GM21515 (cell line): ENCODE measurements at regions not wholly inside any gene's neighbourhood (a gene's known extent, or its start where the extent isn't known, plus 50 kb on each side); places are given as distances from the start of the nearest gene placed in this dataset.
"Not testable (repeated sequence)": the region's sequence is repeated elsewhere in the genome, so short reads cannot be mapped to it uniquely, and the experiment has no call there.

ENCODE experiments used
- ATAC-seq: cut with Tn5 transposase; IDR thresholded peaks from one replicate; pipeline ENCODE4 v1.9.1; 2021; ENCODE audit not compliant: unreplicated experiment

GRCh38 chr20:59459586-59459985 is 144.8 kb upstream of the PHACTR3 start:
- ATAC-seq = no peak

DNA sequence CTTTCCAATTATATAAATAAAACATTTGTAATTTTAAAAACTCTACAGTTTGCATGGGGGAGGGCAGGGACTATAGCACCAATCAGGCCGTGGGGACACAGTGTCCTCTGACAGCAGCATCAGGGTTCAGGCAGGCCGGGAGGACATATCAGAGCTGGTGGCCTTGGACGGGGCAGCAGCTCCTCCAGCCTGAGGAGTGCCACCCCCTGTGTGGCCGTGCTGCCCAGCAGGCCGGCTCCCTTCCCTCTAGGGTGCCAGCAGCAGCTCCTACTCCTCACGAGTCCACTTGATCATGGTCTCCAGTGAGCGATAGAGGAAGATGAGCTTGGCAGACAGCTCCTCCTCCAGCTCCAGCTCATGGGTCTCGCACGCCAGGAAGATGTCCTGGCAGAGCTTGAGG is 144.0 kb upstream of the PHACTR3 start:
- no peak for ATAC-seq

DNA sequence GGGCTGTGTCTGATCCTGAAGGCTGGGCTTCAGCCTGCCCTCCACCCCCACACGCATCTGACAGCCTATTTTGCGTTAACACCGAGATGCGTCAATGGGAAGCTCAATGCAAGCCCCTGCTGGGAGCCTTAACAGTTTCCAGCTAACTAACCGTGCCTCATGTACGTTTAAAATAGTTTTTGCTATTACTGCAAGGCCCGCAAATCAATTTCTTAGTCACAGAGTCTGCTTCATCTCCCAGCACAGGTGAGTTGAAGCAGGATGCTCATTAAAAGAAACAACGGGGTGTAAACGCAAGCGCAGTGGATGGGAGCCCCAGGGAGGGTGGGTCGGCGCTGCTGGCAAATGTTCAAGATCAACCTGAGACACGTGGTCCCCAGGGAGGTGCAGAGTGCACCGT is 142.8 kb upstream of the PHACTR3 start:
- ATAC-seq = no peak

- no peak for ATAC-seq
These were observed 142.1 kb upstream of the PHACTR3 start for GRCh38 chr20:59462249-59462648.

DNA sequence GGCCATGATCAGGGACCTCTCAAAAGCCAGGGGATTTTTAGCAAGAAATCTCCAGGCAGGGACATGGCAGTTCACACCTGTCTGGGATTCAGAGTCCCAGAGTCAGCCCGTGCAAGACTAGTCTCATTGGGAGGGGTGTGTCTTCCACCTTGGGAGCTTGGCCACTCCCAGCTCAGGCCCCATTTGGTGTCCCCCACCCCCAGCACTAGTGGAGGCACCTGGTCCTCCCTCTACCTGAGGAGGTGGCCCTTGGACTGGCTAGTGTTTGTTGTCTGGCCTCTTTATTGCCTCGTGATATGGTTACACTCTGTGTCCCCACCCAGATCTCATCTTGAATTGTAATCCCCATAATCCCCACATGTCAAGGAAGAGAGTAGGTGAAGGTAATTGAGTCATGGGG is 140.8 kb upstream of the PHACTR3 start:
- ATAC-seq = no peak

DNA sequence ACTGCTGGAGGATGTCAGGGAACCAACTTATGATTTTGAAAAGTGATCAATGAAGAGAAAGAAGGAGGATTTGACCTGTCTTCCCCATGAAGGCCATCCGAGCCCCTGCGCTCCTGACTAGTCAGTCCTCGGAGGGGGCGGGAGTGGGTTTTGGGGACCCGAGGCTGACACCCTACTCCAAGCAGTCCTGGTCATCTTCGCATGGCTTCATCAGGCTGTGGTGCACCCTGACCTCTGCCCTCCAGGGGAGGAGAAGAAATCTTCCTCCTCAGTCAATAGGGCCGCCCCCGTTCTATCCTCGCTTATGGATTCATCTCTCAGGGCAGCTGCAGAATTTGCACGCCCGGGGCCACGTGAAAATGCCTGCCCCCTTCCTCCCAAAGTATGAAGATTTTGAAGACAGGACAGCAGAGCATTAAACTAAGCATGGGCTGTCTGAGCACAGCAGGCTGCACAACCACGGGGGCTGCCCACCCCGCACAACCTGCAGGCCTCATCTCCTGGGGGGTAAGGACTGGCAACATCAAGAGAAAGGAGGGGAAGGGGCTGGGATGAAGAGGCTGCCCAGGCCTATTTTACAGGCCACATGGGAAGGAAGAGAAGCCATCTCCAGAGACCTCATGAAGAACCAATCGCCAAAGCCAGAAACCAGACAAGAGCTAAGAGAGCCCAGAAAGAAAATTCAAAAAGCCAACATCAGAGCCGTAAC is 138.1 kb upstream of the PHACTR3 start:
- no peak for ATAC-seq

DNA sequence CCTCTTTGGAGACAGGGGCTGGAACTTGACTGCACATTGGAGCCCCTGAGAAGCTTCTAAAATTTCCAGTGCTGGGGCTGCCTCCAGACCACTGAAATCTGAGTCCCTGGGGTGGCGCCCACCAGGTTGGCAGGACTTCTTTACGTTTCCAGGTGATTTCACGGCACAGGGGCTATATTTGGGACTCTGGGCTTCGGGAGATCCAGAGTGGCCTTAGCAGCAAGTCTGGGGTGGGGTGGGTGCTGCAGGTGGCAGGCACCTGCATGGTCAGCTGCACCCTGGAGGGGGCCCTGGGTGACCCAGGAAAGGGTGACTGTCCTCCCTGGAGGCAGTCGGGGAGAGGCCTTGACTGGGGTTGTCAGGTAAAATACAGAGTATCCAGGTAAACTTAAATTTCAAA is 135.5 kb upstream of the PHACTR3 start:
- ATAC-seq = no peak

- ATAC-seq = no peak
These were observed 134.8 kb upstream of the PHACTR3 start for GRCh38 chr20:59469267-59470252.

DNA sequence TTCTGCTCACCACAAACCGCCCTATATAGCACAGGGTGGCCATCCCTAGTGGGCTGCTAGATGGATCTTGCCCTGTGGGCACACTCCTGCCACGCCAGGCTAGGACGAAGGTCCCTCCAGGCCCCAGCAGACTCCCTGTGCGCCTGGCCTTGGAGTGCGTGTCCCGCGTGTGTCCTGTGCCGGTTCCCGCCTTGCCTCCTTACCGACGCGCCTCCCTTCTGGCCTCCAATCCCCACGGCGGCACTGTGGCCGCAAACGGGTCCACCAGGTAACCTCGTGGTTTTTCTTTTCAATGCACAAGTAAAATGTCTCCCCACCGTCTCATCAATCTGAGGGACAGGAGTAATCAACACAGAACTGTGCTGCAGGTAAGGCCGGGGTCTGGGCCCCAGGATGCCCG is 133.8 kb upstream of the PHACTR3 start:
- no peak for ATAC-seq

- no peak for ATAC-seq
These were observed 132.5 kb upstream of the PHACTR3 start for GRCh38 chr20:59471653-59472421.

- ATAC-seq = no peak
These were observed 130.6 kb upstream of the PHACTR3 start for GRCh38 chr20:59473742-59474141.

DNA sequence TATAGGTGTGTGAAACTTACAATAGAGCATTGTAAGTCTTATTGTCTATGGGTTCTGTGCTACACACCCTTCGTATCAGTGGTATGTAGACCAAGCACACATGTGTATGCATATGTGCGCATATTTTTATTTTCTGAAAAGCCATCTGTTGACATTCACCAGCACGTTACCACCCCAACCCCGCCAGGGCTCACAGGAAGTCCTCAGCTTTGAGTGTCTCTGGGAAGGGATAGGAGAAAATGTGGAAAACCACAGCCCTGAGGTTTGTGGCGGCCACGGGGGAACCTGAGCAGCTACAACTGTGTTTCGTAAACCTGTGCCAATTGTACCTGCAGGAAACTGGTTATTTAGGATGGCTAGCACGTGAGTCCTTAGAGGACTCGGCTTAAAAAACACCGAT is 123.3 kb upstream of the PHACTR3 start:
- no peak for ATAC-seq

- ATAC-seq = no peak
These were observed 122.8 kb upstream of the PHACTR3 start for GRCh38 chr20:59481477-59482018.

GRCh38 chr20:59482351-59483187 is 121.8 kb upstream of the PHACTR3 start:
- no peak for ATAC-seq

- no peak for ATAC-seq
These were observed 120.9 kb upstream of the PHACTR3 start for GRCh38 chr20:59483481-59483880.

DNA sequence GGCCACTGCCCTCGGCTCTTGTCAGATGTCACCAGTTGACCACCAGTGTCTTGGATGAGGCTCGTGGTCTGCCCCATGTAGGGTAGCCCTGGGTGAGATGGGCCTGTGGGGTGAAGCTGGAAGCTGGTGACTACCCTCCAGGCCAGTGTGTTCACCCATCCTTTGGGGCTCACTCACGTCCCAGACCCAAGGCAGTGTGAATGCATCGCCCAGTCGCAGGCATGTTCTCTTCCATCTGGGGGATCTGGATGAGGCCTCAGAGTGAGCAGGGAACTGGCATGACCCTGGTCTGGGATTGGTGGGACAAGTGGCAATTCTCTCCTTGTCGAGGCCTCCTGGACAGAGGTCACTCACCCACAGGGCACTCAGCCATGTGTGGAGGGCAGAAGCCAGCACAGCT is 120.1 kb upstream of the PHACTR3 start:
- no peak for ATAC-seq

DNA sequence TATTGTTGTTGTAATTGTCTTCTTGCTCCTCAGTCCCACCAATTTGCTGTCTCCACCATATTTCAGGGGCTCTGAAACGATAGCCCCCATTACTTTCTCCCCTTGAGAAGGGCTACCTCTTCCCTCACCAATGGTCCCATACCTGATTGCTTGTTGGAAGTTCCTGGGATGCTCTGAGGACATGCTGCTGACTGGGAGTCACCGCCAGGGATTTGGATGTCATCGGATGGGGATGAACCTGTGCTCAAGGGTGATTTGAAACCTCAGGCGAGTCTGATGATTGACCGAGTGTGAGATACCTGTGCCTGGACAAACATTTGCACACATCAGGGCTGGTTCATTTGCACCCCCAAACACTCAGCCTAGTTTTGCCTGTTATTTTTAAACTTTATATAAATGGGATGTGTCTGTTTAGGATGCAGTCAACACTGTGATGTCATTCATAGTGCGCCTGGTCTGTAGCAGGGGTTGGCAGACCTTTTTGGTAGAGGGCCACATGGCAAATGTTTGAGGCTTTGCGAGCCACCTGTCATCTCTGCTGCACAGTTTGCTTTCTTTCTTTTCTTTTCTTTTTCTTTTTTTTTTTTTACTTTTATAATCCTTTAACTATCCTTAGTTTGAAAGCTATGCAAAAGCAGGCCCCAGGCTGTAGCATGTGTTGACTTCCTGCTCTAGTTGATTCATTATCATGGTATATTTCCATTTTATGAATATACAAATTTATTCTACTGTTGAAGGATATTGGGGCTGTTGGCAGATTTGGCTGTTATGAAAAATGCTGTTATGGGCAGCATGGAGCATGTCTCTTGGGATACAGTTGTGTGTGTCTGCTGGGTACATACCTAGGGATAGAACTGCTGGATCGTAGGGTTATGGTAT is 118.5 kb upstream of the PHACTR3 start:
- ATAC-seq = no peak

- ATAC-seq = not testable (repeated sequence)
These were observed 115.9 kb upstream of the PHACTR3 start for GRCh38 chr20:59488459-59488858.
